Muscle of leg (tissue), 3 donors: ENCODE measurements at regions not wholly inside any gene's neighbourhood (a gene's known extent, or its start where the extent isn't known, plus 50 kb on each side); places are given as distances from the start of the nearest gene placed in this dataset.

Source experiments
- DNase-seq: peaks from one replicate; pipeline ENCODE4 v3.0.0; 2013
- H3K27ac ChIP-seq: one replicate; pipeline ENCODE4 v1.5.1; 2013; ENCODE audit warnings: mild to moderate bottlenecking, low read length, control low read depth
- H3K27me3 ChIP-seq: one replicate; pipeline ENCODE4 v1.6.1; 2013; ENCODE audit warnings: low read length; ENCODE audit not compliant: control insufficient read depth, insufficient read depth
- H3K36me3 ChIP-seq: one replicate; pipeline ENCODE4 v1.6.1; 2013; ENCODE audit warnings: low read length; ENCODE audit not compliant: control insufficient read depth, insufficient read depth
- H3K4me1 ChIP-seq: one replicate; pipeline ENCODE4 v1.6.1; 2013; ENCODE audit warnings: low read length; ENCODE audit not compliant: control insufficient read depth, insufficient read depth
- H3K4me3 ChIP-seq: one replicate; pipeline ENCODE4 v1.5.1; 2013; ENCODE audit warnings: low read length, control low read depth
- H3K9me3 ChIP-seq: replicated peaks from 2 replicates; pipeline ENCODE4 v1.6.1; 2013; ENCODE audit warnings: low read depth, low read length; ENCODE audit not compliant: control insufficient read depth
- WGBS: methylation state at CpG from one replicate; pipeline ENCODE4 v1.1.5; 2013; ENCODE audit warnings: missing lambda C conversion rate; ENCODE audit not compliant: insufficient coverage; 5-methylcytosine and 5-hydroxymethylcytosine counted together

- H3K9me3 ChIP-seq: no peaks in the 10 kb centered on the region
- no peak overlapping the region for H3K4me3 ChIP-seq
- no peak for DNase-seq
- H3K36me3 ChIP-seq: no peaks in the 10 kb centered on the region
- no peaks in the 10 kb centered on the region for H3K4me1 ChIP-seq
- no peak overlapping the region for H3K27ac ChIP-seq
- H3K27me3 ChIP-seq: no peaks in the 10 kb centered on the region
- 67% methylated on average over 1 of the region's 3 CpGs for WGBS
These were observed 289.7 kb upstream of the TRAM1L1 start for GRCh38 chr4:117375101-117375500.

DNA sequence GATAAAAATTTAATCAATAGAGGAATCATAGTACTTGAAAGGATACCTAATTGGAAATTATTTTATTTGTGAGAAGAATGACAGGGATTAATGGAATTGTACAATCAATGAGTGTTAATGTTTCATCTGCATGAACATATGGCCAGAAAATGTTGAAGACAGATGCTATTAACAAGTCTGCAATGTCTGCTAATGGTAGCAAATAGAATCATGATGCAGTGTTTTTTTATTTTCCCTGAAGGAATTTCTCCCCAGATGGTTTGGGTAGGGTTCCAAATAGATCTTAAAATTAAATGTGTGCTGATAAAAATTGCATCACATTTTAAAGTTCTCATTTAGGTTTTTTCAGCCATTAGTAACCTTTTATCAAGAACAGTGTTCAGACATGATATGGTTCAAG, 291.3 kb upstream of the TRAM1L1 start:
- no peak for DNase-seq
- H3K4me1 ChIP-seq: no peaks in the 10 kb centered on the region
- no peak overlapping the region for H3K27ac ChIP-seq

GRCh38 chr4:117378942-117379341, 293.6 kb upstream of the TRAM1L1 start:
- 67% methylated on average over 1 of the region's 7 CpGs for WGBS
- no peak for DNase-seq
- no peaks in the 10 kb centered on the region for H3K27me3 ChIP-seq
- no peaks in the 10 kb centered on the region for H3K4me1 ChIP-seq
- no peak overlapping the region for H3K4me3 ChIP-seq
- H3K9me3 ChIP-seq: no peaks in the 10 kb centered on the region
- no peak overlapping the region for H3K27ac ChIP-seq
- no peaks in the 10 kb centered on the region for H3K36me3 ChIP-seq

More for the DNA sequence above, 291.3 kb upstream of the TRAM1L1 start:
- Histone ChIP-seq H3K9me3 (no peaks in the 10 kb centered on the region), H3K4me3 (no peak overlapping the region), H3K36me3 (no peaks in the 10 kb centered on the region), H3K27me3 (no peaks in the 10 kb centered on the region)

GRCh38 chr4:117383468-117383867, 298.1 kb upstream of the TRAM1L1 start:
- H3K36me3 ChIP-seq: no peaks in the 10 kb centered on the region
- H3K4me3 ChIP-seq: no peak overlapping the region
- H3K4me1 ChIP-seq: no peaks in the 10 kb centered on the region
- H3K9me3 ChIP-seq: no peaks in the 10 kb centered on the region
- DNase-seq: no peak
- WGBS: no CpG with 5 or more reads among the region's 1 CpG
- no peaks in the 10 kb centered on the region for H3K27me3 ChIP-seq
- H3K27ac ChIP-seq: no peak overlapping the region

DNA sequence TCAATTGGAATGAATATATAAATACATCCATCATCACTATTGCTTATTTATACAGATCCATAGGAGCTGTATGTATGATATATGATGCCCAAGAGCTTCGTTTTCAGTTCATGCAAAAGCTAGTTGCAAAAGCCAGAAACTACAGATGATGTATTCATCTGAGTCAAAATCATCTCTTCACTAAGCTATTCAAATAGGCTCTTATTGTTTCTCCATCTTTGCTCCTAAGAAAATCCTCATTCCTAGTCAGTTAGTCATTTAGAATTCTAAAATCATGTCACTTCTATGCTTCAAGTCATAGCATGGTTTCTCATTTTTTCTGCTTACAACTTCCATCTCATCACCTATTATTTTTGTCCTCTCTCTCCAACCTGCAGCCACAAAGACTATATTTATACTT, 300.1 kb upstream of the TRAM1L1 start:
- Histone ChIP-seq H3K4me1 (no peaks in the 10 kb centered on the region), H3K36me3 (no peaks in the 10 kb centered on the region), H3K4me3 (no peak overlapping the region), H3K27me3 (no peaks in the 10 kb centered on the region), H3K9me3 (no peaks in the 10 kb centered on the region), H3K27ac (no peak overlapping the region)
- DNase-seq: no peak
- no CpG with 5 or more reads among the region's 1 CpG for WGBS

DNA sequence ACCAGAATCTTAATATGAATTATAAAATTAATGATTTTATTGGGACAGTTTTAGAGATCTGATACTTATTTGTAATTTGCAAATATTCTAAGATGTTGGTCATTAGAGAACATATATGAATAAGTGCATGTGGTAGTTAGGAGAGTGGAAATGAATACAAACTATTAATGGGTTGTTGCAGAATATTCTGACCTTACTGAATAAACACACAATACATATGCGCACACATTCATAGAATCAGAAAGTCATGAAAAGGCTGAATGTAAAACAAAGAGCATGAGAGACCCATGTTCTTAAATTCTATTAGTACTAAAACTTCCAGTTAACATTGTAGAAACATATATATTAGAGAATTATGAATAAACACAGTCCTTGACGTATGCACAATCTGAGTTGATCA, 301.7 kb upstream of the TRAM1L1 start:
- Histone ChIP-seq H3K9me3 (no peaks in the 10 kb centered on the region), H3K27ac (no peak overlapping the region), H3K4me1 (no peaks in the 10 kb centered on the region), H3K27me3 (no peaks in the 10 kb centered on the region), H3K4me3 (no peak overlapping the region), H3K36me3 (no peaks in the 10 kb centered on the region)
- no peak for DNase-seq
- no CpG with 5 or more reads among the region's 2 CpGs for WGBS

DNA sequence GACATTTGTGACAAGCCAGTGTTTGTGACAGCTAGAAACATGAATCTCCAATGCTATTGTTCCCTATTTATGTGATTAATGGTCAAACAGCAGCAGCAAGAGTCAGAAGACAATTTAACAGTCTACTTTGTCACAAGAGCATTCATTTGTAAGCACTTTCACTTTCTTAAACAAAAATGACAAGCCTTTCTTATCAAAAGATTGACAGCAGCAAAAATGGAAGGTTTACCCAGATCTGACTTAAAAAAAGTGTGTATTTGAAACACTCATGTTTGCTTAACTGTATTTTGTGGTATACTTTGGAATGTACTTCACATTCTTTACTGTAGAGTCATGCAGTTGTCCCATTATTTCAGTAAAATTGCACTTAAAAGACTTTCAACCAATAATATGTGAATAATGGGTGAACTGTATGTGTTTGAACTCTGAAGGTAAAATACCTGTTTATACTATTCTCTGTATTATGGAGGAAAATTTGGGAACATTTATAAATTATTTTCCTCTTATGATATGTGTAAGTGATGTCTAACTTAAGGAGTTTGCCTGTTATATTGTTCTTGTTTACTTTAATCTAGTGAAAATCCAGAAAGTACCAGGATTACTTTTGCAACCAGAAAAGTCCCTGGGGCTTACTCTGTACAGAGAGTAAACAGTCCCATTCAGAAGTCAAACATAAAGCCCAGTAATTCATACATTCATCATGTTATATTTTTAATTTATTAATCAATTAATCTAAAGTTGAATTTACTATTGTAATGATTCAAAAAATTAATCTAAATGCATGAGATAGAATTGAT, 314.9 kb upstream of the TRAM1L1 start:
- H3K36me3 ChIP-seq: no peaks in the 10 kb centered on the region
- DNase-seq: no peak

DNA sequence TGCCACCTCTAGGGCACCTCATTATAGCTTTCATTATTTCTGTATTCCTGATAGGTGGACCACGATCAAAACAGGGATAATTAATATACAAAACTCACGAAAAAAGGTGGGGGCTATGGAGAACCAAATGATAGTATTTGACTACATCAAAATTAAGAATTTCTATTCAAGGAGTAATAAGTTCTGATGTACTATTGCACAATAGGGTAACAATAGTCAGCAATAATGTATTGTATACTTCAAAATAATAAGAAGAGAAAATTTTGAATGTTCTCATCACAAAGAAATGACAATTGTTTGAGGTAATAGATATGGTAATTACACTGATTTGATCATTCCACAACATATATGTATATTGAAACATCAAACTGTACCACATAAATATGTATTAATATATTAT, 327.3 kb upstream of the TRAM1L1 start:
- no CpG with 5 or more reads among the region's 2 CpGs for WGBS
- H3K27me3 ChIP-seq: no peaks in the 10 kb centered on the region
- DNase-seq: no peak
- H3K27ac ChIP-seq: no peak overlapping the region
- H3K4me1 ChIP-seq: no peaks in the 10 kb centered on the region
- no peak overlapping the region for H3K4me3 ChIP-seq
- H3K9me3 ChIP-seq: no peaks in the 10 kb centered on the region
- H3K36me3 ChIP-seq: no peaks in the 10 kb centered on the region

More for the DNA sequence above, 314.9 kb upstream of the TRAM1L1 start:
- H3K27ac ChIP-seq: no peak overlapping the region
- no peaks in the 10 kb centered on the region for H3K9me3 ChIP-seq
- no peak overlapping the region for H3K4me3 ChIP-seq
- no peaks in the 10 kb centered on the region for H3K4me1 ChIP-seq
- no peaks in the 10 kb centered on the region for H3K27me3 ChIP-seq

DNA sequence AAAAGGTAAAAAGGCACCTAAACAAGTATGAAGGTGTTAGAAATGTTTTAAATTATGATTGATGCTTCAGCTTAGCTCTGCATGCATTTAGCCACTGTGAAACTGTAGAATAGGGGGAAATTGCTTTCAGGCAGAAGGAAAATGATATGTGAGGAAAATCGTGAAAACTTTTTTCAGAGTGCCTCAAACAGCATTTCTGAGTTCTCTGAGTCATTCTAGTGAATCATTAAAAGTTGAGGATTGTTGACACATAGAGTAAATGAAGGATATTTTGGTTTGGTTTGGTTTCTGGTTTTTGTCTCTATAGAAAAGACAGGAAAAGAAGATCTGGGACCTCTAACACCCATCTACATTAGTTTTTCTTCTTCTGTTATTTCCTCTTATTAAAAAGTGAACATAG, 332.5 kb upstream of the TRAM1L1 start:
- Histone ChIP-seq H3K27ac (no peak overlapping the region), H3K4me3 (no peak overlapping the region), H3K4me1 (no peaks in the 10 kb centered on the region), H3K27me3 (no peaks in the 10 kb centered on the region), H3K9me3 (no peaks in the 10 kb centered on the region), H3K36me3 (no peaks in the 10 kb centered on the region)
- WGBS: 0% methylated on average over 1 of the region's 1 CpG
- no peak for DNase-seq

- no peak for DNase-seq
- H3K27ac ChIP-seq: no peak overlapping the region
- H3K4me1 ChIP-seq: no peaks in the 10 kb centered on the region
- no peak overlapping the region for H3K4me3 ChIP-seq
- no CpG with 5 or more reads among the region's 1 CpG for WGBS
- H3K36me3 ChIP-seq: no peaks in the 10 kb centered on the region
- H3K9me3 ChIP-seq: no peaks in the 10 kb centered on the region
- no peaks in the 10 kb centered on the region for H3K27me3 ChIP-seq
These were observed 335.6 kb upstream of the TRAM1L1 start for GRCh38 chr4:117420948-117421347.

- Histone ChIP-seq H3K9me3 (no peaks in the 10 kb centered on the region), H3K36me3 (no peaks in the 10 kb centered on the region), H3K27ac (no peak overlapping the region), H3K27me3 (no peaks in the 10 kb centered on the region), H3K4me3 (no peak overlapping the region), H3K4me1 (no peaks in the 10 kb centered on the region)
- WGBS: no CpG with 5 or more reads among the region's 4 CpGs
- no peak for DNase-seq
These were observed 336.3 kb upstream of the TRAM1L1 start for GRCh38 chr4:117421706-117422105.
